Ascending aorta (tissue), 2 donors: ENCODE measurements at regions not wholly inside any gene's neighbourhood (a gene's known extent, or its start where the extent isn't known, plus 50 kb on each side); places are given as distances from the start of the nearest gene placed in this dataset.

ENCODE experiments used
- DNase-seq, 2 donors: peaks; one replicate each; pipeline ENCODE4 v3.0.0-alpha.2; 2019; ENCODE audit warnings: low spot score in 2 of 2
- H3K27ac ChIP-seq, 2 donors: fragments of 200-600 bp; sonication (generic); one replicate each; pipeline ENCODE4 v1.5.1; 2016 to 2017; ENCODE audit warnings: mild to moderate bottlenecking in 1 of 2
- H3K27me3 ChIP-seq: fragments of 200-600 bp; sonication (generic); one replicate; pipeline ENCODE4 v1.5.1; 2017
- H3K36me3 ChIP-seq, 2 donors: fragments of 200-600 bp; sonication (generic); one replicate each; pipeline ENCODE4 v1.5.1; 2016
- H3K4me1 ChIP-seq, 2 donors: fragments of 200-600 bp; sonication (generic); one replicate each; pipeline ENCODE4 v1.5.1; 2016 to 2017; ENCODE audit warnings: mild to moderate bottlenecking in 1 of 2
- H3K4me3 ChIP-seq, 2 donors: fragments of 200-600 bp; sonication (generic); one replicate each; pipeline ENCODE4 v1.5.1; 2016 to 2017; ENCODE audit warnings: mild to moderate bottlenecking in 1 of 2
- H3K9me3 ChIP-seq, 2 donors: fragments of 200-600 bp; sonication (generic); one replicate each; pipeline ENCODE4 v1.5.1; 2016
- CTCF ChIP-seq, 3 experiments: fragments of 200-600 bp in 2 of 3; fragments of 450-650 bp in 1 of 3; sonication (generic) in 2 of 3; IDR thresholded peaks; one replicate each; pipeline ENCODE4 v1.5.1; 2016 to 2019; ENCODE audit warnings: antibody characterized with exemption in 3 of 3, mild to moderate bottlenecking in 1 of 3, moderate library complexity in 1 of 3
- intact Hi-C: fragments of 100-400 bp; cut with DNase I; formaldehyde crosslinking; loops from one replicate; pipeline ENCODE4 v1.15.1; 2023

- intact Hi-C loops: no loop called here
- Histone ChIP-seq H3K27ac (no peak overlapping the region), H3K9me3 (no peaks in the 10 kb centered on the region), H3K4me1 (no peaks in the 10 kb centered on the region), H3K36me3 (no peaks in the 10 kb centered on the region), H3K4me3 (no peak overlapping the region), H3K27me3 (no peaks in the 10 kb centered on the region)
- no peak for DNase-seq
- TF ChIP-seq CTCF (IDR thresholded peaks at IDR 0.05): no peak
Measured at GRCh38 chr11:23236826-23237555, 376.7 kb upstream of the CCDC179 start.

GRCh38 chr11:23252426-23252825 lies 392.2 kb upstream of the CCDC179 start:
- intact Hi-C loops: no loop called here
- no peak for DNase-seq
- Histone ChIP-seq H3K36me3 (no peaks in the 10 kb centered on the region), H3K27me3 (no peaks in the 10 kb centered on the region), H3K4me1 (no peaks in the 10 kb centered on the region), H3K4me3 (no peak overlapping the region), H3K9me3 (no peaks in the 10 kb centered on the region), H3K27ac (no peak overlapping the region)
- no peak for TF ChIP-seq CTCF (IDR thresholded peaks at IDR 0.05)

- no peak for DNase-seq
- Histone ChIP-seq H3K27me3 (no peaks in the 10 kb centered on the region), H3K27ac (no peak overlapping the region), H3K9me3 (no peaks in the 10 kb centered on the region), H3K4me1 (no peaks in the 10 kb centered on the region), H3K4me3 (no peak overlapping the region), H3K36me3 (no peaks in the 10 kb centered on the region)
- intact Hi-C loops: no loop called here
- no peak for TF ChIP-seq CTCF (IDR thresholded peaks at IDR 0.05)
Measured at GRCh38 chr11:23257088-23257487, 396.8 kb upstream of the CCDC179 start.

- Histone ChIP-seq H3K27ac (no peak overlapping the region), H3K9me3 (no peaks in the 10 kb centered on the region), H3K36me3 (no peaks in the 10 kb centered on the region), H3K27me3 (no peaks in the 10 kb centered on the region), H3K4me3 (no peak overlapping the region), H3K4me1 (no peaks in the 10 kb centered on the region)
- TF ChIP-seq CTCF (IDR thresholded peaks at IDR 0.05): no peak
- DNase-seq: no peak
- intact Hi-C loops: no loop called here
Measured at GRCh38 chr11:23257556-23257955, 397.3 kb upstream of the CCDC179 start.

GRCh38 chr11:23263466-23263865 lies 403.2 kb upstream of the CCDC179 start:
- no peak for DNase-seq
- Histone ChIP-seq H3K36me3 (no peaks in the 10 kb centered on the region), H3K9me3 (no peaks in the 10 kb centered on the region), H3K4me3 (no peak overlapping the region), H3K27me3 (no peaks in the 10 kb centered on the region), H3K27ac (no peak overlapping the region), H3K4me1 (no peaks in the 10 kb centered on the region)
- TF ChIP-seq CTCF (IDR thresholded peaks at IDR 0.05): no peak
- intact Hi-C loops: no loop called here

GRCh38 chr11:23272095-23272494 lies 411.8 kb upstream of the CCDC179 start:
- Histone ChIP-seq H3K9me3 (no peaks in the 10 kb centered on the region), H3K4me3 (no peak overlapping the region), H3K27ac (no peak overlapping the region), H3K36me3 (no peaks in the 10 kb centered on the region), H3K4me1 (no peaks in the 10 kb centered on the region), H3K27me3 (no peaks in the 10 kb centered on the region)
- intact Hi-C loops: no loop called here
- TF ChIP-seq CTCF (IDR thresholded peaks at IDR 0.05): no peak
- no peak for DNase-seq
